Brain microvascular endothelial cell (primary cell): ENCODE measurements at regions not wholly inside any gene's neighbourhood (a gene's known extent, or its start where the extent isn't known, plus 50 kb on each side); places are given as distances from the start of the nearest gene placed in this dataset.
"Not testable (repeated sequence)": the region's sequence is repeated elsewhere in the genome, so short reads cannot be mapped to it uniquely, and the experiment has no call there.

Source experiments
- DNase-seq: peaks from one replicate; pipeline ENCODE4 v3.0.0-alpha.2; 2020
- H3K27ac ChIP-seq: fragments of 250-450 bp; sonication (Bioruptor Pico); 2 replicates; pipeline ENCODE4 v1.5.1; 2020; ENCODE audit warnings: mild to moderate bottlenecking, moderate library complexity
- H3K27me3 ChIP-seq: fragments of 250-450 bp; sonication (Bioruptor Pico); replicated peaks from 2 replicates; pipeline ENCODE4 v1.5.1; 2020; ENCODE audit warnings: mild to moderate bottlenecking
- H3K36me3 ChIP-seq: fragments of 250-450 bp; sonication (Bioruptor Pico); replicated peaks from 2 replicates; pipeline ENCODE4 v1.5.1; 2020; ENCODE audit warnings: mild to moderate bottlenecking
- H3K4me3 ChIP-seq: 2 replicates; pipeline ENCODE4 v1.5.1; 2011; ENCODE audit warnings: low read depth, mild to moderate bottlenecking, control low read depth, low read length, moderate library complexity
- in situ Hi-C: cut with HindIII; loops from 2 replicates; pipeline ENCODE4 v1.10.0; 2017; ENCODE audit warnings: low sequenced_read_pairs, low pct_ligation_motif_present
- TF ChIP-seq, protein P1 (sequence below): IDR thresholded peaks from 2 replicates; pipeline ENCODE4 v1.5.1; 2011; ENCODE audit warnings: low read depth, mild to moderate bottlenecking, moderate library complexity, low read length, control low read depth, inconsistent platforms; ENCODE audit errors: missing control alignments

DNA sequence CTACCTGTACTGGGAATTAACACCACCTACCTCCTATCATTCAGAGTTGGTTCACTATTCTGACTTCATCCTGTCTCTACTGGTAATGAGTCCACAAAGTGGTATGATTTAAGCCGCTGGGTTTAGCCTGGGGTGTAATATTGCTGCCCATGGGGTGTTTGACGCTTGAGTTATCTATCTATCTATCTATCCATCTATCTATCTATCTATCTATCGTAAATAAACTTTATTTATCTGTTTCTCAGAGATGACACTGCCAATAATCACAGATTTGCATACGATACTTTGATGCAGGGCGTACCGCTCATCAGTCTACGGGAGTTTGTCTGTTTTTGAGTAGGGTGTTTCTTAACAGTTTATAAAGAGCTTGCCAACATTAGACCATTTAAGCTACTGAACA is 73.6 kb upstream of the ZNF184 start:
- DNase-seq: no peak
- in situ Hi-C loops: no loop called here
- TF ChIP-seq, protein P1, sequence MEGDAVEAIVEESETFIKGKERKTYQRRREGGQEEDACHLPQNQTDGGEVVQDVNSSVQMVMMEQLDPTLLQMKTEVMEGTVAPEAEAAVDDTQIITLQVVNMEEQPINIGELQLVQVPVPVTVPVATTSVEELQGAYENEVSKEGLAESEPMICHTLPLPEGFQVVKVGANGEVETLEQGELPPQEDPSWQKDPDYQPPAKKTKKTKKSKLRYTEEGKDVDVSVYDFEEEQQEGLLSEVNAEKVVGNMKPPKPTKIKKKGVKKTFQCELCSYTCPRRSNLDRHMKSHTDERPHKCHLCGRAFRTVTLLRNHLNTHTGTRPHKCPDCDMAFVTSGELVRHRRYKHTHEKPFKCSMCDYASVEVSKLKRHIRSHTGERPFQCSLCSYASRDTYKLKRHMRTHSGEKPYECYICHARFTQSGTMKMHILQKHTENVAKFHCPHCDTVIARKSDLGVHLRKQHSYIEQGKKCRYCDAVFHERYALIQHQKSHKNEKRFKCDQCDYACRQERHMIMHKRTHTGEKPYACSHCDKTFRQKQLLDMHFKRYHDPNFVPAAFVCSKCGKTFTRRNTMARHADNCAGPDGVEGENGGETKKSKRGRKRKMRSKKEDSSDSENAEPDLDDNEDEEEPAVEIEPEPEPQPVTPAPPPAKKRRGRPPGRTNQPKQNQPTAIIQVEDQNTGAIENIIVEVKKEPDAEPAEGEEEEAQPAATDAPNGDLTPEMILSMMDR: no peak
- Histone ChIP-seq H3K36me3 (no peaks in the 10 kb centered on the region), H3K27ac (no peak overlapping the region), H3K27me3 (no peaks in the 10 kb centered on the region), H3K4me3 (no peak overlapping the region)

DNA sequence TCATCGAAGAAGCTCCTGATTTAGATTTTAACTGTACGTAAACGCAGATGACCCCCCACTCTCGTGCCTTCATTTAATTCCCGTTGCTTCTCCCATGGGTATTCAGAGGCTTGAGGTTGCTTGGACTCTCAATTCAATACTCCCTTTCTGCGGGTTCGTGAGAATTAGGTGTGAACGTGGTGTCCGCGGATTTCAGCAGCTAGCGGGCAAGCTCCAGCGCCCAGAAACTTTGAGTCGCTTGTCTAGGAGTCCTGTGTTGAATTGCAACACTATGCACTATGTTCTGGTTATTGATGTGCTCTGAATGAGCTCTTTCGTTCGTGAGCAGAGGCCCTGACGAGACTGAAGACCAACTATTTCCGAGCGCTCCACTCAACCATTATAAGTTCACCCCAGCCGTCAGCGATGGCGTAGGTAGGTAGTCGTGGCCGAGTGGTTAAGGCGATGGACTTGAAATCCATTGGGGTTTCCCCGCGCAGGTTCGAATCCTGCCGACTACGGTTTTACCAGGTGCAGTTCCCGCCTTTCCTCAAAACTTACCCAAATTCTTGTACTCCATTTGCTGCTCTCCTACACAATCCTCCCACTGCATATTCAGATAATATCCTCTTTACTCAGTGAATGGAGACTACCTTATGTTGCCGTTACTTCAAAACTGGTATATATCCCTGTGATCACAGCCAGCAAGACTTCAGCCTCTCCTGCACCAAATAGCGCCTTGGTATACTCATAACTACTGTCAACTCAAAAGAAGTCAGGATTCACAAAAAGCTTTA is 72.6 kb upstream of the ZNF184 start:
- peak overlapping the region; percentile 13 for H3K27ac ChIP-seq
- H3K4me3 ChIP-seq: peak overlapping the region; percentile 62
- in situ Hi-C loops: no loop called here
- peak; percentile 91 for DNase-seq
- H3K27me3 ChIP-seq: no peaks in the 10 kb centered on the region
- no peaks in the 10 kb centered on the region for H3K36me3 ChIP-seq
- TF ChIP-seq, protein P1: no peak

DNA sequence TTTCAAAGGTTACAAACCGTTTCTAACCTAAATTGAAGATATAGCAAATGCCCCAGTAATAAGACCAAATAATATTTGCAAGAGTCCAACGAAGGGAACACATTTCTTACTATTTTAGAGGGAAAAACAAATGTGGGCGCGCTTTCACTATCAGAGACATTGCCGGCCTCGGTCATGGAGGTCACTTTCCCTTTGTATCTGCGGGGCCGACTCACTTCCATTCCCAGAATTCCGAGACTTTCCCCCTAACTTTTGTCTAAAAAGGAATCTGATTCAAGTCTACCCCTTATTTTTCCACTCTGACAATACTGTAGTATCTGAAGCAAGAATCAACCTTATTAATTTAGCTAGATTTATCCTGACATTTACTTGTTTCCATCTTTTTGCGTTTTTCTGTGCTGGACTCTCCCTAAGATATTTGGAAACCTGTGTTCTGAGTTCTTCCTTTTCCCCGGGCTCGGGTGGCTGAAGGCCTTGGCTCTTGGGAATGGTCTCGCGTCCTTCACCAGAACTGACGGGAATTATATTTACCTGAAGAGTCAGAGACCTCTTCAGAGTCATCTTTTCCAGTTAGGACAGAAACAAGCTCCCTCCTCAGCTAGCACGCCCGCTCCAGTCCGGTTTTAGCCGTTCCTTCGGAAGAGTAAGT is 71.8 kb upstream of the ZNF184 start:
- in situ Hi-C loops: no loop called here
- Histone ChIP-seq H3K4me3 (peak overlapping the region; percentile 62), H3K27me3 (no peaks in the 10 kb centered on the region), H3K27ac (peak overlapping the region; percentile 13), H3K36me3 (no peaks in the 10 kb centered on the region)
- TF ChIP-seq, protein P1: no peak
- DNase-seq: peak; percentile 29

DNA sequence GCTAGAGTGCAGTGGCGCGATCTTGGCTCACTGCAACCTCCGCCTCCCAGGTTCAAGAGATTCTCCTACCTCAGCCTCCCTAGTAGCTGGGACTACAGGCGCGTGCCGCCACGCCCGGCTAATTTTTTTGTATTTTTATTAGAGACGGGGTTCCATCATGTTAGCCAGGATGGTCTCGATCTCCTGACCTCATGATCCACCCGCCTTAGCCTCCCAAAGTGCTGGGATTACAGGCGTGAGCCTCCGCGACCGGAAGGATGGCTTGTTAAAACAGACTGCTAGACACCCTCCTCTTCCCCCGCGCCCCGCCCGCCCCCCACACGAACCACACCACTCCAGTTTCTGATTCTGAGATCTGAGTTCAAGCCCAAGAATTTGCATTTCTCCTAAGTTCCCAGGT is 71.2 kb upstream of the ZNF184 start:
- H3K36me3 ChIP-seq, H3K27ac ChIP-seq, DNase-seq, H3K27me3 ChIP-seq, in situ Hi-C loops: not testable (repeated sequence)
- H3K4me3 ChIP-seq: peak overlapping the region; percentile 62

DNA sequence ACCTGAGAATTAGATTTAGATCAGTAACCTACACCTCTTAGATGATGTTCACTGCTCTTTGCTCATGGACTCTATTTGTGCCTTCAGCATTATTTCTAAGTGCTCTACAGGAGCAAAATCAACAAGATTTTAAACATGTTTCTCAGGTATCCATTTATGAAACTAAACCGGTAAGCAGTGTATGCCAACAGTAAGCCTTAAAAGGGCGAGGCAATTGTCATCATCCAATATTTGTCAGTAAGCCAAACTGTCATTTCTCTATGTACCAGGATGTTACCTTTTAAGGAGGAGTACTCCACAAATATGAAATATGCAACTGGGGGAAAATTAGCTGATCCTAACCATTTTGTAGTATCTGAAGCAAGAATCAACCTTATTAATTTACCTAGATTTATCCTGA is 69.6 kb upstream of the ZNF184 start:
- no peaks in the 10 kb centered on the region for H3K36me3 ChIP-seq
- in situ Hi-C loops: no loop called here
- H3K4me3 ChIP-seq: no peak overlapping the region
- no peaks in the 10 kb centered on the region for H3K27me3 ChIP-seq
- H3K27ac ChIP-seq: no peak overlapping the region
- TF ChIP-seq, protein P1: no peak
- no peak for DNase-seq

DNA sequence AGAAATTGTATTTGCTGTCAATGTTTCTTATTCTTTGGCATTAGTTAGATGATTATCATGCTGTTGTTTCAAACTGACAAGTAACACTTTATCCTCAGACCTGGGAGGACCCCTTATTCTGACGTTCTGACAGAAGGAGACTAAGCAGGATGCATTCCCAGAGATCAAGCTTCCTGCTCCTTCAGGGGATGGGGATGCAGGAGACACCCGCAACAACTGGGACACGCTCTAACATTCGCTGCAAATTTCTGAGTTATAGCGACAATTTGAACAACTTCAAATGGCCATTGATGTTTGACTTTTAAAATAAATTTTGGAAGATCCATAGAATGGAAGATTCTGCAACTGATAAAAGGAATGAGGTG is 69.0 kb upstream of the ZNF184 start:
- TF ChIP-seq, protein P1: no peak
- no peaks in the 10 kb centered on the region for H3K27me3 ChIP-seq
- in situ Hi-C loops: no loop called here
- no peak overlapping the region for H3K4me3 ChIP-seq
- DNase-seq: no peak
- H3K36me3 ChIP-seq: no peaks in the 10 kb centered on the region
- no peak overlapping the region for H3K27ac ChIP-seq
